ENCODE measurements at regions not wholly inside any gene's neighbourhood (a gene's known extent, or its start where the extent isn't known, plus 50 kb on each side); places are given as distances from the start of the nearest gene placed in this dataset.

- DNase-seq: no peak
Measured at GRCh38 chr7:45410893-45411292, 163.3 kb upstream of the ADCY1 start.

GRCh38 chr7:45413419-45413818 lies 160.7 kb upstream of the ADCY1 start:
- Histone ChIP-seq H2AFZ (ENCODE audit: insufficient read depth, low read depth, low read length, poor library complexity, severe bottlenecking) (no peak overlapping the region), H3K9ac (ENCODE audit: insufficient read depth, low read length, poor library complexity, severe bottlenecking) (no peak overlapping the region), H3K27ac (ENCODE audit: low read depth in 1 of 2, low read length in 2 of 2) (no peak overlapping the region), H4K20me1 (ENCODE audit: insufficient read depth, low read length) (no peaks in the 10 kb centered on the region), H3K4me1 (ENCODE audit: control insufficient read depth in 1 of 2, insufficient read depth in 2 of 2, low read length in 2 of 2) (no peaks in the 10 kb centered on the region), H3K79me2 (ENCODE audit: insufficient read depth, low read length) (no peaks in the 10 kb centered on the region), H3K4me2 (replicated peaks; ENCODE audit: extremely low read depth, low read length, poor library complexity, severe bottlenecking) (no peak overlapping the region), H3K36me3 (replicated peaks in 1 of 2; ENCODE audit: control insufficient read depth in 1 of 2, insufficient read depth in 2 of 2, low read length in 2 of 2) (no peaks in the 10 kb centered on the region), H3K27me3 (ENCODE audit: control insufficient read depth in 2 of 2, insufficient read depth in 2 of 2, low read length in 2 of 2) (no peaks in the 10 kb centered on the region), H3K9me3 (replicated peaks in 1 of 2; ENCODE audit: control insufficient read depth in 1 of 2, insufficient read depth in 1 of 2, low read length in 2 of 2) (peaks cover 0 to 10% of the 10 kb centered on the region in 2 donors), H3K4me3 (replicated peaks in 1 of 3; ENCODE audit: low read depth in 2 of 3, low read length in 3 of 3) (no peak overlapping the region)
- Mint-ChIP-seq H3K27ac (no peak overlapping the region), H3K27me3 (ENCODE audit: low read depth in 3 of 3) (peaks cover 3 to 4% (median 4%) of the 10 kb centered on the region in 3 donors), H3K4me1 (no peaks in the 10 kb centered on the region), H3K4me3 (no peak overlapping the region), H3K9me3 (peaks cover 3 to 16% (median 13%) of the 10 kb centered on the region in 7 donors), H3K36me3 (no peaks in the 10 kb centered on the region)
- intact Hi-C loops (cut with micrococcal nuclease): no loop called here
- no peak for DNase-seq
- WGBS (ENCODE audit: insufficient coverage): 100% methylated on average over 2 of the region's 3 CpGs
- no peak for TF ChIP-seq CTCF (IDR thresholded peaks at IDR 0.05)

More at GRCh38 chr7:45410893-45411292, 163.3 kb upstream of the ADCY1 start:
- Mint-ChIP-seq H3K27ac (no peak overlapping the region), H3K36me3 (no peaks in the 10 kb centered on the region), H3K4me1 (no peaks in the 10 kb centered on the region), H3K27me3 (ENCODE audit: low read depth in 3 of 3) (peaks cover 3 to 6% (median 4%) of the 10 kb centered on the region in 3 donors), H3K4me3 (no peak overlapping the region), H3K9me3 (peaks cover 6 to 21% (median 13%) of the 10 kb centered on the region in 7 donors)
- no CpG with 5 or more reads among the region's 2 CpGs for WGBS (ENCODE audit: insufficient coverage)
- H3K27me3 ChIP-seq (ENCODE audit: control insufficient read depth in 2 of 2, insufficient read depth in 2 of 2, low read length in 2 of 2): no peaks in the 10 kb centered on the region
- no peak overlapping the region for H3K4me3 ChIP-seq (replicated peaks in 1 of 3; ENCODE audit: low read depth in 2 of 3, low read length in 3 of 3)
- TF ChIP-seq CTCF (IDR thresholded peaks at IDR 0.05): no peak
- no peak overlapping the region for H3K27ac ChIP-seq (ENCODE audit: low read depth in 1 of 2, low read length in 2 of 2)
- intact Hi-C loops (cut with micrococcal nuclease): no loop called here
- no peaks in the 10 kb centered on the region for H3K79me2 ChIP-seq (ENCODE audit: insufficient read depth, low read length)
- H4K20me1 ChIP-seq (ENCODE audit: insufficient read depth, low read length): no peaks in the 10 kb centered on the region
- H3K9ac ChIP-seq (ENCODE audit: insufficient read depth, low read length, poor library complexity, severe bottlenecking): no peak overlapping the region
- no peaks in the 10 kb centered on the region for H3K36me3 ChIP-seq (replicated peaks in 1 of 2; ENCODE audit: control insufficient read depth in 1 of 2, insufficient read depth in 2 of 2, low read length in 2 of 2)
- no peak overlapping the region for H3K4me2 ChIP-seq (replicated peaks; ENCODE audit: extremely low read depth, low read length, poor library complexity, severe bottlenecking)
- H2AFZ ChIP-seq (ENCODE audit: insufficient read depth, low read depth, low read length, poor library complexity, severe bottlenecking): no peak overlapping the region
- no peaks in the 10 kb centered on the region for H3K4me1 ChIP-seq (ENCODE audit: control insufficient read depth in 1 of 2, insufficient read depth in 2 of 2, low read length in 2 of 2)
- H3K9me3 ChIP-seq (replicated peaks in 1 of 2; ENCODE audit: control insufficient read depth in 1 of 2, insufficient read depth in 1 of 2, low read length in 2 of 2): peaks cover 0 to 10% of the 10 kb centered on the region in 2 donors
